GM18507 (cell line): ENCODE measurements at regions not wholly inside any gene's neighbourhood (a gene's known extent, or its start where the extent isn't known, plus 50 kb on each side); places are given as distances from the start of the nearest gene placed in this dataset.
"Not testable (repeated sequence)": the region's sequence is repeated elsewhere in the genome, so short reads cannot be mapped to it uniquely, and the experiment has no call there.

ENCODE experiments used
- DNase-seq: peaks from one replicate; pipeline ENCODE4 v3.0.0; 2011; ENCODE audit warnings: low read depth; ENCODE audit not compliant: insufficient read length; ENCODE audit errors: extremely low spot score
- FAIRE-seq: peaks from 2 replicates; lab custom pipeline; 2011; peaks lifted over from hg19 to GRCh38; lab: Jason Lieb, UNC

DNA sequence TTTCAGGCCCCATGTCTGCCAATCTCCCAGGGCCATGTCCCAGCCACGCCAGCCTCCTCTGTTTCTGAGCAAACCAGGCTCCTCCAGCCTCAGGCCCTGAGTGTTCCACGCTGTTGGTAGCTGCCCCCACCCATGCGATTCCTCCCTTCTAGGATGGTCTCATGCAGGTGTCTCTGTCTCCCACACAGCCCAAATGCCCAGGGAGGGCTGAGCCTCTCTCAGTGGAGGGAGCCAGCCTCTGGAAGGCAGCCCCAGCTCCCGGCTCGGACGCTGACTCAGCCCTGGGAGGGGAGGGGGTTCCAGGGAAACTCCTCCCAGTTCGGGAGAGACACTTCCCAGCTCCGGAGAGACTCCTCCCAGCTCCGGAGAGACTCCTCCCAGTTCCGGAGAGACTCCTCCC lies 122.9 kb upstream of the AFDN start:
- no peak for DNase-seq
- no peak for FAIRE-seq

DNA sequence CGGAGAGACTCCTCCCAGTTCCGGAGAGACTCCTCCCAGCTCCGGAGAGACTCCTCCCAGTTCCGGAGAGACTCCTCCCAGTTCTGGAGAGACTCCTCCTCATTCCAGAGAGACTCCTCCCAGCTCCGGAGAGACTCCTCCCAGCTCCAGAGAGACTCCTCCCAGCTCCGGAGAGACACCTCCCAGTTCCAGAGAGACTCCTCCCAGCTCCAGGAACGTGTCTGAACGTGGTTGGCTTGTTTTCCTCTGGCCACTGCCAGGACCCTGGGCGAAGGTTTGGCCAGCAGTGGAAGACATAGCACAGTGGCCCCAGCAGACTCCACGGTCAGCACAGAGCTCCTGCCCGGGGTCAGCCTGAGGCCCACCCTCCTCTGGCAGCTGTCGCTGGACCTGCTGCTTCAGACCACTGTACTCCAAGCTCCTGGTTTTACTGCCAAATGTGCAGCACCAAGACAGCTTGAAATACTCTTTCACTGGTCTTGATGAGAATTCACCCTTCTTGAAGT lies 122.3 kb upstream of the AFDN start:
- FAIRE-seq = no peak

DNA sequence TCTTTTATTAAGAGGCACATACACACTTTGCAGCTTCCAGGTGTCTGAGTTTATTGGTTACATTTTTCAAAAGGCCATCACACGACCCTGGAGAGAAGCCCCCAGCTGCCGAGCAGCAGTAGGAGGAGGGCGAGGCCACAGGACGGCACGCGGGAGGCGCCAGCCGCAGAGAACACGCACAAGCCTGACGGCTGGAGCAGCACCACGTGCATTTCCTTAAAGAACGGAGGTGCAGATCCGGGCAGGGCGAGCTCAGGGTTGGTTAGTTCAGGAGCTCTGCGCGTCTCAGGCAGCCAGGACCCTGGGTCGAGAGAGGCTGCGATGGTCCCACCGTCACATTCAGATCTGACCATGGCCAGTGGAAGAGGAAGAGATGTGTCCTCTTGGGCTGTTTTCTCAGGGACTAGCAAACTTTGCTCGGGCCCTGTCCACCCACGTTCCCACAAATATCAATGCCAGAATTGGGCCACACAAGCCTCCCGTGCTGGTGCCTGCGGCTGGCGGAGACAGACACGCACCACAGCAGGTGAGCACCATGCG lies 121.4 kb upstream of the AFDN start:
- FAIRE-seq = no peak
- DNase-seq = no peak

More for the DNA sequence above, 122.3 kb upstream of the AFDN start:
- no peak for DNase-seq

DNA sequence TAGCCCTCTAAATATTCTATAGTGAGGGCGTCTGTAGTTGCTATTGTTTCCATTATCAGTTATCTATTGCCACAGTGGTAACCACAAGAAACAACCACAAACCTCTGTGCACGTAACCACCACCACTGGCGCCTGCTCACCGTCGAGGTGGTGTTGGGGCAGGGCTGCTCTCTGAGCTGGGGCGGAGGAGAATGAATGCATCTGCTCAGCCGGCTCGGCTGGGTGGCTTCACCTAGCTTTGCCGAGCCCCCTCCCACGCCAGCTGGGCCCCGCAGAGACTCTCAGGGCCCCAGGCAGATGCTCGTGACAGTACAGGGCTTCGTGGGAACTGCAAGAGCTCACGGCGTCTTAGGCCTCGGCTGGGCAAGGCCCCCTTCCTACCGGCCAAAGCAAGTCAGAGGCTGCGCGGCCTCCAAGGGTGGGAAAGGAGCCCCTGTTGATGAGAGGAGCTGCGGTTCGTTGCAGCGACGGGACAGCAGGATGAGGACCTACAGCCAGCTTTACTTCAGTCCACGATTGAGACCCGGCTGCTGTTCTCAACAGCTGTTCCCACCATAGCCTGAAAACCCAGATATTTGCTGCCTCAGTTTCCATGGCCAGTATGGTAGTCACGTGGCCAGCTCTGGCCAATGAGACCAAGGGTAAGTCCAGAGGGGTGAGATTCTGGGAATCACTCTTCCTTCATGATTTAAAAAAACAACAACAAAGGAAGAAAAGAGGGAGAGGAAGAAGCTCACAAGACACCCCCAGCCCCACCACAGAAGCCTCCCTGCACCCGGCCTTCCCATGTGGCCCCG lies 120.2 kb upstream of the AFDN start:
- FAIRE-seq = peak; percentile 90
- DNase-seq = peak; percentile 35

DNA sequence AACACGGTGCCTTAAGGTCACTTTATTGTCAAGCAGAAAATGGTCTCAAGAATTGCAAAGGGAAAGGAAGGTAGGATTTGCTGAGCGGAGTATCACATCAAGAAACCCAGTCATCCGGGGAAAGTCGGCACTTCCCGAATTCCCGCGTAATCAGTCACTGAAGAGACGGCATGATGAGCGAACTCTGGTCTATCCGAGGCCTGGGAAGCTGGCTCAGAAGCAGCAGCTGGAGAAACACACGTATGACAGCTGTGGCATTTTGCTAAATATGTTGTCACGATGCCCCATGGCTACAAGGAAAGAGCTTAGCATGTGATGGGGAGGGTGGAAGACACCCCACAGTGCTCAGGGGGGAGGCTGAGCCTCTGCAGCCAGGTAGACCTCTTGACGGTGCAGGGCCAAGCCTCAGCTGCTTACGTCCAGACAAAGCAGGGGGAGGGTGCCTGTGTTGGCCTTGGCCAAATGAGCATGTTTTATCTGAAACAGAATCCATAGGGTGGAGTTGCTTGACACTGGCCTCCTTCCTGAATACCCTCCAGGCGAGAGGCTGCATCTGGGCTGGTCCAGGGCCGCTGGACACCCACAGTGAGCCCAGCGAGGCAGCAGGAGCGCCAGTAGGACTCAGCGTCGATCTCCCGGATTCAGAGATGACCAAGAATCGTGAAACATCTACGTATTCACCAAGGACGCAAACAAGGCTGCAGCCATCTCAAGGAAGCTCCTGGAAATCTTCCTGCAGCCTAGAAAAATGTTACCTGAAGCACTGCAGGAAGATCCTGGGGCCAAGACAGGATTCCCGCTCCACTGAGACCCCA lies 118.8 kb upstream of the AFDN start:
- FAIRE-seq = no peak

DNA sequence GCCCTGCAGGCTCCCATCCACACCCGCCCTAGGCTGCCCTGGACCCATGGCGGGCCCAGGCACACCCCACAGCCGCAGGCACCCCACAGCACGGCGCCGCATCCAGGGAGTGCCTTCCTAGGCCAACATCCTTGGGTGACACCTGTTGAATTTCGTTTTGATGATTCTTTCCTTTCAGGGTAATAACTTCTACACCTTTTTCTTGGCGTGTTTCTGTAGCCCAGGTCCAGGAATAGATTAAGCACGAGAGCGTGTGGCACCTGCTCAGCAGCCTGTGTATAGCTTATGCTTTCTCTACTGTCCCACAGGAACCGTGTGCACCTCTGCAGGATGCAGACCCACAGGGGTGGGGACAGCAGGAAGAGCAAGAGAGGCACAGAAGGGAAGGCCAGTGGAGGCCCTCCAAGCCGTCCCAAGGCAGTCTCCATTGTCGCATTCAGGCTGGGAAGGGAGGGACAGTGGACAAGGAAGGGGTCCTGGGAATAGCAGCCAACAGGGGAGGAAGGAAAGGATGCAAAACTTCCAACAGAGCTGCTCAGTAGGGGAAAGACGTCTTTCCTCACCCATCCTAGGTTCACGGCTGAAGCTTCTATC lies 118.1 kb upstream of the AFDN start:
- no peak for DNase-seq
- FAIRE-seq = no peak

More for the DNA sequence above, 118.8 kb upstream of the AFDN start:
- no peak for DNase-seq

DNA sequence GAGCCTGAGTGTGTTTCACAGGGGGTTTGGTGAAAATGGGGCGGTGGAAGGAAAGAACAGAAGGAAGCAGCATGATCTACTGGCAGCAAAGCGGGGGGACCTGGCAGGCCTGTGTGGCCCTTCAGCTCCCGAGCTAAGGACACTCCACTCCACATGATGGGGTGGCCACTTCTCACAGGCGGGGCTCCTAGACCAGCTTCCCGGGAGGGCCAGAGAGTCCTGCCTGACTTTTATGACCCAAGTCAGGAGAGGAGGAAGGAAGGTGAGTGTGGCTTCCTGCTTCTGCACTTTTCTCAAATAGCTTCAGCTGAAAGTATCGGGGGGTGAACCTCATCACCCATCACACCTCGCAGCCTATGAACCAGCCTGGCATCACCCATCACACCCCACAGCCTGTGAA lies 117.5 kb upstream of the AFDN start:
- no peak for DNase-seq
- no peak for FAIRE-seq

DNA sequence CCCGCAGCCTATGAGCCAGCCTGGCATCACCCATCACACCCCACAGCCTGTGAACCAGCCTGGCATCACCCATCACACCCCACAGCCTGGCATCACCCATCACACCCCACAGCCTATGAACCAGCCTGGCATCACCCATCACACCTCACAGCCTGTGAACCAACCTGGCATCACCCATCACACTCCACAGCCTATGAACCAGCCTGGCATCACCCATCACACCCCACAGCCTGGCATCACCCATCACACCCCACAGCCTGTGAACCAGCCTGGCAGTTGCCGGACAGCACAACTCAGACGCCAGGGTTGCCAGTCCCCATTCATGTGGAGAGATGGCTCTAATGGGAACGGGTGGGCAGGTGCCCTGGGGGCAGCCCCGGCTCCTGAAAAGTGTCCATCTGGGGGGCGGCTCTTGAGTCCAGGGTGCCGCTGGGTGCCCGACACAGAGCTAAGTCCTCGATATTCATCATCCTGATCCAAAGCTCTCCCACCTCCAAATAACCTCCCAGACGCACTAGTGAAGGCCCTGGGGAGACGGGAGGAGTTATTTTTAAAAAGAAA lies 116.9 kb upstream of the AFDN start:
- not testable (repeated sequence) for DNase-seq

DNA sequence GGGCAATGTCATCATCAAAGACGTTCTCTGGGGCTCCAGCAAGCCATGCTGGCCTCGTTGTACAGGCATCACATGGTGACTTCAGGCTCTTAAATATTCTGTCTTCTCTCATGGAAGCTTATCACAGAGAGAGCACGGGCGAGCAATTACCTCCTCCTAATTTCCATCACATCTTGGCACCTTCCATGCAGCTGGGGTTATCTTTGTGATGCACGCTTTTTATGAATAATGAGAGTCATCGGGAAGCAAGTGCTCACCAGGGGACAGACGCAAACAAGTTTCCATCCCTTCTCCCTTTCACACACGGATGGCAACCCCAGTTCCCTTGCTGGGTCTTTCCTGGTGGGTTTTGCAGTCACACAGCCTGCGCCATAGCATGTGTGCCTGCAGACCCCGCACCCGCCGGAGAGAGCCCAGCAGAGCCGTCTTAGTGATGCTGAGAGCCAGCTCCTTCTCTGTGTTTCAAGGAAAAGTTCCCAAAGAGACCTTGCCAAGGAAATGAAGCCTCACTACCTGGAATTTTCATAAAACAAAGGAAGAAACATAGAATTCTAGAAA lies 116.3 kb upstream of the AFDN start:
- no peak for FAIRE-seq

More for the DNA sequence above, 116.9 kb upstream of the AFDN start:
- FAIRE-seq = not testable (repeated sequence)

DNA sequence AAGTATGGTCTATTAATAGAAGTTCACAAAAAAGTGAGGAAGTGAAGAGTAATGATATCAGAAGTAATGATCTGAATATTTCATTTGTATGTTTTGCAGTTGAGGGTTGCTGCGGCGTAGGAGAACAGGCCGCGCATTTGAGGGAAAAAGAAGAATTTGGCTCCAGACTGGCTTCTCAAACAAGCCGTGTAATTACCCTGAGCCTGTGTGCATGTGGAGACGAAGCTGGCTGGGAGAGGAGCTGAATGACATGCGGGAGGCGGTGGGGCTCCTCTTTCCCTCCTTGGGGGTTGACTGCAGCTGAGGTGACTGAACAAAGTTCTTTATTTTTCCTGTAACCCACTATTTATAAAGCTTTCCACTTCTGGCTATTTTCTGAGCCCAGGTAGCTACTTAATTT lies 115.5 kb upstream of the AFDN start:
- FAIRE-seq = no peak

More for the DNA sequence above, 116.3 kb upstream of the AFDN start:
- no peak for DNase-seq

DNA sequence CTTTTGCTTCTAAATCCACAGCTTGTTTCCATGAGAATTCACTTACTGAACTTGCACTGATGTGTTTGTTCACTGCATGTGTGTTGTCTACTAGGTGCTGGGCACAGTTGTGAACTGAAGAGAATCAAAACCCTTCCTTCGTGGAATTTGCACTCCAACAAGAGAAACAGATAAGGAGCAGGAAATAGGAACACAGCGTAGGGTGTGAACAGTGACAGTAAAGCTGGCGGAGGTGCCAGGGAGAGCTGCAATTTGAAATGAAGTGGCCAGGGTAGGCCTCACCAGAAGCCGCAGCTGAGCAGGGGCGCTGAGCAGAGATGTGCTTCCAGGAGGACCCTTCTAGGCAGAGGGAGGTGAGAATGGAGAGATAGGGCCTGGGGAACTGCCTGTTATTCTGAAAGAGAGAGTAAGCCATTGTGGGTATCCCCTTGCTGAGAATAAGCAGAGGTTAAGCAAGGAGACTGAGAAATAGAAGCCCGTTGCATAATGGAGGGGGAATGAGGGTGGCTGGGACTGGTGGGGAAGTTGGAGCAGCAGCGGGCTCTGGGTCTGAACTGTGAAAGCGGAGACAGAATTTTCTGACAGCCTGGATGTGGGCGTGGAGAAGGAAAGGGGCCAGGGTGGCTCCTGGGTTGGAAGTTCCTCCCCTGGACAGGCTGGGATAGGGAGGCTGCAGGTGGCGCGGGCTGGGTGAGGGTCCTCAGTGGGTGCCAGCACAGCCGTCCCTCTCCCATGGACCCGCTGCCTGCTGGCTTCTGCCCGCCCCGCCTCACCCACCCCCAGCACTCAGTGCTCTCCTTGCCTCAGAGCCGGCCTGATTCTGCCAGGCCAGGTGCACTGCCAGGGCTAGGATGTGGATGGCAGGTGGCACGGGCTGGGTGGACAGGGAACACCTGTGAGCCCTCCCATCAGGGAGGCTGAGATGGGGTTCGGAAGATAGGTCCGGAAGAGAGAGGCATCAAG lies 114.7 kb upstream of the AFDN start:
- no peak for FAIRE-seq

More for the DNA sequence above, 115.5 kb upstream of the AFDN start:
- no peak for DNase-seq

DNA sequence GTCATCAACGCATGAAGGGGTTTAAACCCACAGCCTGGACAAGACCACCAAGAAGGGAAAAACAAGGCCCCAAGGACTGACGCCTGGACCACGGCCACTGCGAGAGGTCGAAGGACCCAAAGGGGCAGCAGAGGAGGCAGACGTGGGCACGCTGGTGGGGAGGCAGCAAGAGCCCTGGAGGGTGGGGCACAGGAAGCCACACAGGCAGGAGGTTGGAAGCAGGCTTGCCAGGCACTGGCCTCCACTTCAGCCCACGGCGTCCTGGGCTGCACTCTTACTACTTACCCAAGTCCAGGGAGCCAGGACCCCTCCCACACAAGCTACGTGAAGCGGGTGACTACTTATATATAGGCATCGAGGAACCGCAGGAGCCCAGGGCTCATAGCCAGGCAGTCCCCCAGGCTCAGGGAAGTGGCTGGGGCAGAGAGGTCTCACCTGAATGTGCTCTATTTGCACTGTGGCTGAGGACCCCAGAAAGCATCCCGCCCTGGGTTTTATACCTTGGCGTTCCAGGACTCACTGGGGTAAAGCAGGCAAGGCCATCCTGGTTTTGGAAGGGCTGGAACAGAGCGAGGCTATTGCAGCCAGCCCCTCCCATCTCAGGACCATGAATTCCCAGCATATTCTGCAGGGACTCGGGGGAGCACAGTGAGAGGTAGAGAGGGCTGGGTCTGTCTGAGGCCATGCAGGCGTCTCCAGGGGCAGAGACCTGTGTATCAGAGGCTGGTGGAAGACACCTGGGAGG lies 113.8 kb upstream of the AFDN start:
- FAIRE-seq = no peak
- no peak for DNase-seq

More for the DNA sequence above, 114.7 kb upstream of the AFDN start:
- no peak for DNase-seq

DNA sequence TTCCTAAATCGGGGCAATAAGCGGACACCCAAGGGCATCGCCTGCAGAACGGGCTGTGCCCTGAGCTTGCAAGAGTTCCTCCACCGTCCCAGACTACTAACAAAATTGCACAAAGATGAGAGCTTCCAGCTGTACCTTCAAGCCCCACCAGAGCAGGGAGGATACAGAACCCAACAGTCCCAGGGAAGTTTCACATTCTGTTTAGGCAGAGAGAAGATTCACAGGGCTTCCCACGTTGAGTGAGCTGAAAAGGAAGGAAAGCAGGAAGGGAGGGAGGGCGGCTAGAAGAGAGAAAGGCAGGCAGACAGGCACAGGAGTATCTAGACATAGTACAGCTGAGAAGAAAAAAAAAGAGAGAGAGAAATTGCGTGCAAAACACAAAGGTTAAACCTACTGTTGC lies 112.6 kb upstream of the AFDN start:
- no peak for FAIRE-seq
- DNase-seq = no peak

DNA sequence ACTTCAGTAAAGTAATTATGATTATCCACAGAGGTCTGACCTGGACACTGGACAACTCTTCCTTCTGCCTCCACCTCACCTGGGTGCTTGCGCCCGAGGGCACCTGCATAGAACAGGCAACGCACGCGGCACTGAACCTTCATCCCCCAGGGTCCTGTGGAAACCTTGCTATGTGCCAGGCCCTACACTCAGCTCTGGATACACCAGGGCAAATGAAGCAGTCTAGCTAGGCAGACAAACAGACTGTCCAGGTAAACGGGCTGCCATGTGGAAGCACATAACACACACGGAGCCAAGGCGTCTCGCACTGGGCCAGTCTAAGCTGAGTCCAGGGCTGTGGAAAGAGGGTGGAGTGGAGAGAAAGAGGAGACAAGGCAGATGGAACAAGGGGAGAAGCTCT lies 109.3 kb upstream of the AFDN start:
- DNase-seq = no peak
- FAIRE-seq = no peak

DNA sequence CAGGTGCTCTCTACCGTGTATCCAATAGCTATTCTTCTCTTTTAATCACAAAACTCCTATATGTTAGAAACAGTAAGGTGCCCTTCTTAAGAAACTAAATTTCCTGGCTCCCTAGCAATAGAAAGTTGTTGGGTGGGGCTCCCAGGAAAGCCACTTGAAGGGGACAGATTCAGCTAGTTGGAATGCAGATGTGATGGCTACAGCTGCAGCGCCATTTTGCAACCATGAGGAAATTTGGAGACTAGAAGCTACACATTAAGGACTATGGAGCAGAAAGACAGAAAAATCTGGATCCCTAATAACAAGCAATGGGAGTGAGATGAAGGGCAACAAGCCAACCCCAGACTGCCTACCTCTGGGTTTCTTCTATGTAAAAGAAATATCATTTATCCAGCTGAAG lies 108.8 kb upstream of the AFDN start:
- DNase-seq (no peak), FAIRE-seq (no peak)

DNA sequence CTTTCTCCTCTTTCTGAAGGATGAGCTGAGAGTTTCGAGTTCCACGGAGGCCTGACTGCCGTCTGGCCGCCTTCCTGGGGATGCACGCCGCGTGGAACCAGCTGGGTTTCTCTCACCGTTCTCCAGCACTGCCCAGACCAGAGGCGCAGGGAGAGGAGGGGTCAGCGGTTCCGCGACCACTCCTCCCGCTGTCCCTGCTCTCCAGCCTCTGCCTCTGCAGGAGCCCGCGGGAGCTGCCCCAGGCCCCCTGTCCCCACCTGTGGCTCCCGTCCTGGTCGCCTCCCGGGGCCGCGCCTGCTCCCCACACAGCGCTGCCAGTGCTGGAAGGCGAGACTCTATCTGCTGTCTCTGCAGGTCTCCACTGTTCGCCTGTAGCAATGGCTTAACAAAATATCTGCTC lies 106.8 kb upstream of the AFDN start:
- FAIRE-seq = no peak

DNA sequence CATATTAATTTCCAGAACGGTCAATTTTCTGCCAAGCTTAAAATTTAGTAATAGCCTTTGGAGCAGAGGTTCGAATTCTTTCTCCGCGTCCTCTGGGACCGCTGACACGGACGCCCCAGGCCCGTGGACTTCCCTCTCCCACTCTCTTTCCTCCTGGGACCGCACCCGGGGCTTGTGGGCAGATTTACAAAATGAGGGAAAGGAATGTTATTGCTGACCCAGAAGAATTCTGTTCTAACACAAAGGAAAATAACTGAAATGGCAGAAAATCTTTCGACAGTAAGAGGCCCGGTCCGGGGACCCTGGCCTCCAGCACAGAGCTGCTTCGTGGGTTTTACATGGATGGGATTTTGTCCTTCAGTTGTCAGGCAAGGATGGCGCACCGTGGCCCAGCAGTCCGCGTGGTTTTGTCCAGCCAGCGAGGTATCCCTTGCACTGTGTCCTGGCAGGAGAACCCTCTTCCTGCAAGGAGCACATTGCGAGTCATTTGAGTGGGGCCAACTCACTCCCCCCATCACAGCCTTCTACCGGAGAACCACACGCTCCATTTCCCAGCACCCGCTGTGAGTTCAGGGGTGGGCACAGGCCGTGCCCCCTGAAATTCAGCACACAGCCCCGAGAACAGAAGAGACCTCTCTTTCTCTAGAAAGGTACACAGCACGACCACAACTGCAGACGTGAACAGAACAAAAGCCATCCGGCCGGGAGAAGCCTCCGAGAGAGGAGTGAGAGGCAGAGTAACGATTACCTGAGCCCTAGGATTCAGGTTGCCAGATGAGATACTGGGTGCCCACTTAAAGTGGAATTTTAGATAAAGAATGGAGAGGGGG lies 106.0 kb upstream of the AFDN start:
- FAIRE-seq = no peak
- DNase-seq = no peak

More for the DNA sequence above, 106.8 kb upstream of the AFDN start:
- DNase-seq = no peak
